CD4-positive, alpha-beta T cell (primary cell): ENCODE measurements at regions not wholly inside any gene's neighbourhood (a gene's known extent, or its start where the extent isn't known, plus 50 kb on each side); places are given as distances from the start of the nearest gene placed in this dataset.
"Not testable (repeated sequence)": the region's sequence is repeated elsewhere in the genome, so short reads cannot be mapped to it uniquely, and the experiment has no call there.

ENCODE experiments used
- ATAC-seq: fragments of 200-7000 bp; cut with Tn5 transposase; one replicate; pipeline ENCODE4 v1.10.0; 2022; ENCODE audit warnings: mild to moderate bottlenecking; ENCODE audit not compliant: poor library complexity
- CTCF ChIA-PET: fragments of 350-600 bp; sonication (Branson Sonifier 250); formaldehyde crosslinking; loops from one replicate; lab custom pipeline; 2021; ENCODE audit warnings: antibody characterized with exemption, inconsistent platforms; lab: Charles Lee
- POLR2A ChIA-PET: fragments of 350-600 bp; sonication (Branson Sonifier 250); formaldehyde crosslinking; loops from one replicate; lab custom pipeline; 2021; ENCODE audit warnings: antibody characterized with exemption, inconsistent platforms; lab: Charles Lee
- DNase-seq, 14 experiments: peaks; one replicate each; pipeline ENCODE4 v3.0.0-alpha.2; 2013 to 2020; ENCODE audit warnings: mixed read lengths in 2 of 14
- H3K27ac ChIP-seq, 2 donors: one replicate each; pipeline versions ENCODE4 v1.5.1 to v1.7.0; 2013; ENCODE audit warnings: low read length in 2 of 2, low read depth in 1 of 2, mild to moderate bottlenecking in 1 of 2
- H3K27me3 ChIP-seq, 2 experiments: 1 replicate in 1 of 2; 2 replicates in 1 of 2; pipeline versions ENCODE4 v1.6.1 to v1.7.0; 2013; ENCODE audit warnings: low read length in 2 of 2, control low read depth in 1 of 2, mild to moderate bottlenecking in 1 of 2, moderate library complexity in 1 of 2; ENCODE audit not compliant: insufficient read depth in 2 of 2, control insufficient read depth in 1 of 2
- H3K36me3 ChIP-seq: one replicate; pipeline ENCODE4 v1.6.1; 2013; ENCODE audit warnings: low read length, control low read depth; ENCODE audit not compliant: insufficient read depth
- H3K4me1 ChIP-seq: one replicate; pipeline ENCODE4 v1.6.1; 2013; ENCODE audit warnings: low read length, control low read depth; ENCODE audit not compliant: insufficient read depth
- H3K4me3 ChIP-seq: one replicate; pipeline ENCODE4 v1.5.1; 2013; ENCODE audit warnings: mild to moderate bottlenecking, low read length, moderate library complexity
- H3K9me3 ChIP-seq, 2 experiments: 1 replicate in 1 of 2; 2 replicates in 1 of 2; pipeline versions ENCODE4 v1.6.1 to v1.7.0; 2013; ENCODE audit warnings: low read length in 2 of 2, mild to moderate bottlenecking in 2 of 2, control low read depth in 1 of 2, moderate library complexity in 1 of 2; ENCODE audit not compliant: control insufficient read depth in 1 of 2, insufficient read depth in 1 of 2
- H3K27ac Mint-ChIP-seq: one replicate; pipeline ENCODE4 v1.8.0; 2020; ENCODE audit warnings: mixed read lengths
- H3K27me3 Mint-ChIP-seq: one replicate; pipeline ENCODE4 v1.8.0; 2021; ENCODE audit warnings: mixed read lengths
- H3K36me3 Mint-ChIP-seq: one replicate; pipeline ENCODE4 v1.8.0; 2021; ENCODE audit warnings: low read depth, mixed read lengths
- H3K4me1 Mint-ChIP-seq: one replicate; pipeline ENCODE4 v1.8.0; 2021; ENCODE audit warnings: low read depth, mixed read lengths
- H3K4me3 Mint-ChIP-seq: one replicate; pipeline ENCODE4 v1.8.0; 2020; ENCODE audit warnings: mild to moderate bottlenecking, mixed read lengths
- H3K9me3 Mint-ChIP-seq: one replicate; pipeline ENCODE4 v1.8.0; 2020; ENCODE audit warnings: mixed read lengths
- CTCF ChIP-seq: fragments of 200-600 bp; IDR thresholded peaks from one replicate; pipeline ENCODE4 v1.8.0; 2022; ENCODE audit warnings: antibody characterized with exemption, mild to moderate bottlenecking
- intact Hi-C, 2 experiments: fragments of 100-400 bp; cut with DNase I in 1 of 2; cut with micrococcal nuclease in 1 of 2; formaldehyde crosslinking; loops; one replicate each; pipeline versions ENCODE4 v1.15.1 to v1.9.0; 2023 to 2025; cut with DNase I, micrococcal nuclease

- peaks cover 0 to 8% of the 10 kb centered on the region in 2 experiments for H3K9me3 ChIP-seq
- no peak for TF ChIP-seq CTCF
- no peaks in the 10 kb centered on the region for H3K36me3 Mint-ChIP-seq
- H3K27ac Mint-ChIP-seq = no peak overlapping the region
- no peak overlapping the region for H3K4me3 Mint-ChIP-seq
- H3K4me1 Mint-ChIP-seq = peaks cover 4% of the 10 kb centered on the region
- no peak overlapping the region for H3K27ac ChIP-seq
- H3K9me3 Mint-ChIP-seq = peaks cover 2% of the 10 kb centered on the region
- no peaks in the 10 kb centered on the region for H3K27me3 Mint-ChIP-seq
- H3K36me3 ChIP-seq = no peaks in the 10 kb centered on the region
- ATAC-seq (no peak), DNase-seq (no peak)
- POLR2A ChIA-PET = no interaction called here
- no peaks in the 10 kb centered on the region for H3K27me3 ChIP-seq
- no peaks in the 10 kb centered on the region for H3K4me1 ChIP-seq
- intact Hi-C loops = no loop called here
- H3K4me3 ChIP-seq = no peak overlapping the region
- CTCF ChIA-PET = no interaction called here
Measured at GRCh38 chr12:25710128-25710527, 157.0 kb upstream of the LMNTD1 start.

- H3K4me3 ChIP-seq, intact Hi-C loops, H3K4me3 Mint-ChIP-seq, H3K27ac ChIP-seq, H3K27me3 ChIP-seq, H3K36me3 Mint-ChIP-seq, H3K36me3 ChIP-seq, ATAC-seq, CTCF ChIA-PET, H3K9me3 Mint-ChIP-seq, H3K27ac Mint-ChIP-seq, POLR2A ChIA-PET, DNase-seq, H3K4me1 ChIP-seq, H3K4me1 Mint-ChIP-seq, H3K9me3 ChIP-seq, H3K27me3 Mint-ChIP-seq: not testable (repeated sequence)
Measured at GRCh38 chr12:25710938-25711605, 158.0 kb upstream of the LMNTD1 start.

- intact Hi-C loops = no loop called here
- H3K36me3 Mint-ChIP-seq = no peaks in the 10 kb centered on the region
Measured at GRCh38 chr12:25712169-25712568, 159.1 kb upstream of the LMNTD1 start.

More at GRCh38 chr12:25712169-25712568, 159.1 kb upstream of the LMNTD1 start:
- Histone ChIP-seq H3K27ac (no peak overlapping the region), H3K36me3 (no peaks in the 10 kb centered on the region), H3K4me3 (no peak overlapping the region), H3K4me1 (no peaks in the 10 kb centered on the region), H3K9me3 (peaks cover 0 to 5% of the 10 kb centered on the region in 2 experiments), H3K27me3 (no peaks in the 10 kb centered on the region)
- DNase-seq = no peak
- ATAC-seq = no peak
- no peak for TF ChIP-seq CTCF
- H3K27ac Mint-ChIP-seq = no peak overlapping the region
- CTCF ChIA-PET = no interaction called here
- H3K27me3 Mint-ChIP-seq = no peaks in the 10 kb centered on the region
- H3K4me3 Mint-ChIP-seq = no peak overlapping the region
- peaks cover 4% of the 10 kb centered on the region for H3K4me1 Mint-ChIP-seq
- POLR2A ChIA-PET = no interaction called here
- H3K9me3 Mint-ChIP-seq = peaks cover 2% of the 10 kb centered on the region
